ENCODE measurements at regions not wholly inside any gene's neighbourhood (a gene's known extent, or its start where the extent isn't known, plus 50 kb on each side); places are given as distances from the start of the nearest gene placed in this dataset.

DNA sequence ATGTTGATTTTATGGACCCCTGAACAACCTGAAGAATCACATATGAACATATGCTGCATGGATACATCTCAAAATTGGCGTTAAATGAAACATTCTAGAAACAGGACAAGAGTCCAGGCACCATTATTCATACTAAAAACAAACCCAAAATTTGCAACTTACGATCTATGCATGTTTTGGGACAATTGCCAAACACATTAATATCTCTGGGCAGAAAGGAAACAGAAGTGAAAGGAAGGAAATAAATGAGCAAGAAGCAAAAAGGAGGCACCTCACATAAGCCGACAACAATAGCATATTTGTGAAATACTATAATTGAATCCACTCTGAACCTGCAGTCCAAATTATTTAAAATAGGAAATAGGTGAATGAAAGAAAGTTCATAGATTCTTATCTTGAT lies 1505.3 kb downstream of the AACS start:
- TF ChIP-seq STAT1 (IDR thresholded peaks at IDR 0.05; ENCODE audit: unreplicated experiment) (no peak), EZH2 (IDR thresholded peaks at IDR 0.05; ENCODE audit: low read depth, unreplicated experiment) (no peak), POLR2AphosphoS5 (IDR thresholded peaks at IDR 0.05; ENCODE audit: low read depth) (no peak), EZH2phosphoT487 (IDR thresholded peaks at IDR 0.05; ENCODE audit: unreplicated experiment) (no peak), ZNF331 (CRISPR knock-in tag; IDR thresholded peaks at IDR 0.05; ENCODE audit: low read depth) (no peak), NANOG (IDR thresholded peaks at IDR 0.05; ENCODE audit: borderline replicate concordance) (no peak), JUNB (IDR thresholded peaks at IDR 0.05; ENCODE audit: unreplicated experiment) (no peak), CREB1 (CRISPR knock-in tag; IDR thresholded peaks at IDR 0.05; ENCODE audit: low read depth) (no peak)
- TF ChIP-seq, protein P1, sequence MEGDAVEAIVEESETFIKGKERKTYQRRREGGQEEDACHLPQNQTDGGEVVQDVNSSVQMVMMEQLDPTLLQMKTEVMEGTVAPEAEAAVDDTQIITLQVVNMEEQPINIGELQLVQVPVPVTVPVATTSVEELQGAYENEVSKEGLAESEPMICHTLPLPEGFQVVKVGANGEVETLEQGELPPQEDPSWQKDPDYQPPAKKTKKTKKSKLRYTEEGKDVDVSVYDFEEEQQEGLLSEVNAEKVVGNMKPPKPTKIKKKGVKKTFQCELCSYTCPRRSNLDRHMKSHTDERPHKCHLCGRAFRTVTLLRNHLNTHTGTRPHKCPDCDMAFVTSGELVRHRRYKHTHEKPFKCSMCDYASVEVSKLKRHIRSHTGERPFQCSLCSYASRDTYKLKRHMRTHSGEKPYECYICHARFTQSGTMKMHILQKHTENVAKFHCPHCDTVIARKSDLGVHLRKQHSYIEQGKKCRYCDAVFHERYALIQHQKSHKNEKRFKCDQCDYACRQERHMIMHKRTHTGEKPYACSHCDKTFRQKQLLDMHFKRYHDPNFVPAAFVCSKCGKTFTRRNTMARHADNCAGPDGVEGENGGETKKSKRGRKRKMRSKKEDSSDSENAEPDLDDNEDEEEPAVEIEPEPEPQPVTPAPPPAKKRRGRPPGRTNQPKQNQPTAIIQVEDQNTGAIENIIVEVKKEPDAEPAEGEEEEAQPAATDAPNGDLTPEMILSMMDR (conservative IDR thresholded peaks at IDR 0.05; ENCODE audit: low read depth in 2 of 2) = no peak
- TF ChIP-seq, protein P2, sequence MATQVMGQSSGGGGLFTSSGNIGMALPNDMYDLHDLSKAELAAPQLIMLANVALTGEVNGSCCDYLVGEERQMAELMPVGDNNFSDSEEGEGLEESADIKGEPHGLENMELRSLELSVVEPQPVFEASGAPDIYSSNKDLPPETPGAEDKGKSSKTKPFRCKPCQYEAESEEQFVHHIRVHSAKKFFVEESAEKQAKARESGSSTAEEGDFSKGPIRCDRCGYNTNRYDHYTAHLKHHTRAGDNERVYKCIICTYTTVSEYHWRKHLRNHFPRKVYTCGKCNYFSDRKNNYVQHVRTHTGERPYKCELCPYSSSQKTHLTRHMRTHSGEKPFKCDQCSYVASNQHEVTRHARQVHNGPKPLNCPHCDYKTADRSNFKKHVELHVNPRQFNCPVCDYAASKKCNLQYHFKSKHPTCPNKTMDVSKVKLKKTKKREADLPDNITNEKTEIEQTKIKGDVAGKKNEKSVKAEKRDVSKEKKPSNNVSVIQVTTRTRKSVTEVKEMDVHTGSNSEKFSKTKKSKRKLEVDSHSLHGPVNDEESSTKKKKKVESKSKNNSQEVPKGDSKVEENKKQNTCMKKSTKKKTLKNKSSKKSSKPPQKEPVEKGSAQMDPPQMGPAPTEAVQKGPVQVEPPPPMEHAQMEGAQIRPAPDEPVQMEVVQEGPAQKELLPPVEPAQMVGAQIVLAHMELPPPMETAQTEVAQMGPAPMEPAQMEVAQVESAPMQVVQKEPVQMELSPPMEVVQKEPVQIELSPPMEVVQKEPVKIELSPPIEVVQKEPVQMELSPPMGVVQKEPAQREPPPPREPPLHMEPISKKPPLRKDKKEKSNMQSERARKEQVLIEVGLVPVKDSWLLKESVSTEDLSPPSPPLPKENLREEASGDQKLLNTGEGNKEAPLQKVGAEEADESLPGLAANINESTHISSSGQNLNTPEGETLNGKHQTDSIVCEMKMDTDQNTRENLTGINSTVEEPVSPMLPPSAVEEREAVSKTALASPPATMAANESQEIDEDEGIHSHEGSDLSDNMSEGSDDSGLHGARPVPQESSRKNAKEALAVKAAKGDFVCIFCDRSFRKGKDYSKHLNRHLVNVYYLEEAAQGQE (IDR thresholded peaks at IDR 0.05; ENCODE audit: unreplicated experiment) = no peak
- TF ChIP-seq, protein P3, sequence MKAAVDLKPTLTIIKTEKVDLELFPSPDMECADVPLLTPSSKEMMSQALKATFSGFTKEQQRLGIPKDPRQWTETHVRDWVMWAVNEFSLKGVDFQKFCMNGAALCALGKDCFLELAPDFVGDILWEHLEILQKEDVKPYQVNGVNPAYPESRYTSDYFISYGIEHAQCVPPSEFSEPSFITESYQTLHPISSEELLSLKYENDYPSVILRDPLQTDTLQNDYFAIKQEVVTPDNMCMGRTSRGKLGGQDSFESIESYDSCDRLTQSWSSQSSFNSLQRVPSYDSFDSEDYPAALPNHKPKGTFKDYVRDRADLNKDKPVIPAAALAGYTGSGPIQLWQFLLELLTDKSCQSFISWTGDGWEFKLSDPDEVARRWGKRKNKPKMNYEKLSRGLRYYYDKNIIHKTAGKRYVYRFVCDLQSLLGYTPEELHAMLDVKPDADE (IDR thresholded peaks at IDR 0.05) = no peak
